ENCODE measurements at regions not wholly inside any gene's neighbourhood (a gene's known extent, or its start where the extent isn't known, plus 50 kb on each side); places are given as distances from the start of the nearest gene placed in this dataset.

DNA sequence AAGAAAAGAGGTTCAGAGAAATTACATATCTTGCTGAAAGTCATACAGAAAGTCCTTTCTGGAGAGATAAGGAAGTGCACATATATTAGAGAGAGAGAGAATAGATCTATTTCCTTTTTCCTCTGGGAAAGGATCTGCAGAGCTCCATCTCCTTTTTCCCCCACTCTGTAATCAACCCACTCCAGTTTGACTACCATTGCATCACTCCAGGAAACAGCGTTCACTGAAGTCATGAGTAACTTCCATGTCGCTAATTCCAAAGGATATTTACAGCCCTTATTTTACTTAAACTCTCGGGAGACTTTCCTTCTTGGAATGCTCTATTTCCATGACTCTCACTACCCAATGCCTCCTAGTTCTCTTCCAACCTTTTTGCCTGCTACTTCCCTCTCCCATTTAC is 72.5 kb upstream of the PARP11 start:
- no peak for DNase-seq

DNA sequence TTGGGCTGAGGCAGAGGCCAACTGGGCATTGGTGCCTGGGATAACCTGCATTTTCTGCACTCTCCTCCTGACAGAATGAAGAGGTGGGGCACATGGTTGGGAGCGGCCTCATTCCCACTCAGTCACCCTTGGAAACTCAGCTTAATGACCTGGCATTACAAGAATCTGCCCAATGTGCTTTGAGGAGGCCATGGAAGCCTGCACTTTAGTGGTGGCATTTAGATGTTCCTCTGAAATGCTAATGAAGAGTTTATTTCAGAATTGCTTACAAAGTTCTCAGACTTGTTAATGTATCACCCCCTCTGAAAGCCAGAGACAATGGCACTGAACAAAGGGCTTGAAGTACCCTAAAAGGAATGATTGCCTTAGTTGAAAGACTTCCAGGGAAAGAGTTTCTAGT is 71.4 kb upstream of the PARP11 start:
- no peak for DNase-seq

DNA sequence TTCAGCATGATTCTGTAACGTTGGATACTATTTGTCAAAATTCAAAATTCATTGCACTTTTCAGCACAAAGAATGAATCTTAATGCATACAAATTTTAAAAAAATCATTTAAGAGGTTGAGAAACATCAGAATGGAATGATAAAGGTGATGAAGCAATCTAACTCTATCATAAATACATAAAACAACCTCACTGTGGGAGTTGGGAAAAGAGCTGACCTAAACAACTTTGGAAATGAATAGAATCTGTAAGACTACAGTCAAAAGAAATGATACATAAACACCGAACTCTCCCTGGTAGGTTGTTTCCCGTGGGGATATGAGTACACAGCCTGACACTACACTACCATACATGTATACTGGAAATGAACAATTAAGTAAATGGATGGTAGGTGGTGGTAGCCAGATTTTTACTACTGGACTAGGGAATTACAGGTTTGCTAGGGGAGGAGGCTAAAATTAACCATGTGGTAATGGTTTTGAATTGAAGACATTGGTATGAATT is 64.9 kb upstream of the PARP11 start:
- DNase-seq: no peak

DNA sequence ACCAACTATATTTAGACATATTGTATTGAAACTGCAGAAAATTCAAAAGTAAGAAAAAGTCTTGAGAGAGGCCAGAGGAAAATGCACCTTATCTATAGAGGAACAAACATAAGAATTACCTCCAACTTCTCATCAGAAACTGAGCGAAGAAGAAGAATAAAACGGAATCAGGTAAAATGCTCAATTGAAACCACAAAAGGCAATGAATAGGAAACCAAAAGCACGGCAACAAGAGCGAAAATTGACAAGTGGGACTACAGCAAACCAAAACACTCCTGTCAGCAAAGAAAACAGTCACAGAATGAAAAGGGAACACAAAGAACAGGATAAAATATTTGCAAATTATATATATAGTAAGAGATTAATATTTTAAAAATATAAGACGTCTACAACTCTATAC is 61.9 kb upstream of the PARP11 start:
- no peak for DNase-seq

DNA sequence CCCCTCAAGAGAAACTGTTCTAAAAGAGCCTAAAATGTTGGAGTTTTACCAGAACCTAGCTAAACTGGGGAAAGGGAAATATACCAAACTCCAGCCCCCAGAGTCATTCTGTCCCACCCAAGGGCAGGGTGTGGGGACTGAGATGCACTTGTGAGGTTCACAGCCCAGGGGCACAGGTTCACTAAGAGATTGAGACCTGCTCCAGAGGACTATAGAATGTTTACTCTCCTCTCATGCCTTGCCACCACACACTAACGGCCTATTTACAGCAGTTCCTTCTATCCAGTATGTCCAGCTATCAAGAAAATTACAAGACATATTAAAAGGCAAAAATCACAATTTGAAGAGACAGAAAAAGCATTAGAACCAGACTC is 60.6 kb upstream of the PARP11 start:
- no peak for DNase-seq

DNA sequence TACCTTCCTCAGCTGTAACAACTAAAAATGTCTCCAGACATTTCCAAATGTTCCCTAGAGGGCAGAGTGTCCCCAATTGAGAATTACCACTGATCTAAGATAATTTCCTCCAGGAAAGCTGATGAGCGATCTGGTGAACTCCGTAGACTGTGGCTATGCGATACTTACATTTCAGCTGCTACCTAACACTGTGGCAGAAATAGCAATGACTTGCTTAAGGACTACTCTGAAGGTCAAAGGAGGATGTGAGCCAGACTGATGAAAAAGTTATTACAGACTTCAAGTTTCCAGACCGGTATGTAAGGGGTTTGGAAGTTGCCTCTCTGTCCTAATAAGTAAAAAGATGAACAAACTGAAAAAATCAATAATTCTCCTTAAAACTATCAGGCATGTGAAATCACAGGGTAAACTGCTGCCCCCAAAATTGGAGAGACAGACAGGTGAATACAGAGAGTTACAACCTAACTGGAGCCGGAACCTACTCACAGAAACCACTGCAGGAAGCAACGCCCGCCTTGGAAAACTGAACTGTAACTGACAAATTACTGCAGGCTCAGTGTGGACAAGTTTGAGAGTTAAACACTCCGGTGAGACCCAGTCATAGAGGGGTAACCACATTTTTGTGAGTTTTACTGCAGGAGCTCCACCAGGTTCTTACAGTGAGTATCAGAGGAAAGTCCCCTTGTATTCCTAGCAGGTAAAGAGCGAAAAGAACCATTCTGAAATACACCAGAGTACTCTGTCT is 60.0 kb upstream of the PARP11 start:
- DNase-seq: no peak

DNA sequence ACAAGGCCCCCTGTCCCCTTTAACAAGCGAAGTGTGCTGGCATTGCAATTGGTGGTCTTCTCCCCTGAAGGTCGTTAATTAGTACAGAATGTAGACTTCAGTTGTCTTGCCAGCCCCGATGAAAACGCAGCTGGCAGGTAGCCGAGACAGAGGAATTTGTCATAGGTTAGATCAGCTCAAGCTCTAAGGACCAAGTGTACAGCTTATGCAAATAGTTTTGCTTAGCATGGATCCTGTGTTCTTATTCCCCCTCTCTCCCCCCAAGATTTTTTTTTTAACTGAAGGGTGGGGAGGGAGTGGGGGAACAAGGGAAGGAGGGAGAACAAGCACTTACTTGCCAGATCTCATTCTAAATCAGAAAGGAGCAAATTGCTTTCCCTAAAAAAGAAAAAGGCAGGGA is 58.6 kb upstream of the PARP11 start:
- no peak for DNase-seq

DNA sequence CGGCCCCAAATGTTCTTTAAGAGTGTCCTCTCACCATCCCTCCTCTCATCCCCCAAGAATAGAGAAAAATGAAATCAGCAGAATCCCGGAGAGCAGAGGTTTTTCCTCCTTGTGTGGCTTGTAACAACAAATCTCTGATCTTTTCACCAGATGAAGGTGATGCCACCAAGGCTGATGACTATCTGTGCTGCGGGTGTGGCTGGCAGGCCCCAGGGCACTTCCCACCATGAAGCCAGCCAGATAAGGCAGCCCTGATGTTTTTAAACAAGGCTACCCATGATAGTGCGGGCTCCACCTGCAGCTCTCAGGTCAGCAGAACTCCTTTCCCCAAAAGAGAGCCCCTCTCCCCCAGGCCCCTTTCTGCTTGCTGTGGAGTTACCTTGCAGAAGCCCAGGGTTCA is 58.0 kb upstream of the PARP11 start:
- no peak for DNase-seq

DNA sequence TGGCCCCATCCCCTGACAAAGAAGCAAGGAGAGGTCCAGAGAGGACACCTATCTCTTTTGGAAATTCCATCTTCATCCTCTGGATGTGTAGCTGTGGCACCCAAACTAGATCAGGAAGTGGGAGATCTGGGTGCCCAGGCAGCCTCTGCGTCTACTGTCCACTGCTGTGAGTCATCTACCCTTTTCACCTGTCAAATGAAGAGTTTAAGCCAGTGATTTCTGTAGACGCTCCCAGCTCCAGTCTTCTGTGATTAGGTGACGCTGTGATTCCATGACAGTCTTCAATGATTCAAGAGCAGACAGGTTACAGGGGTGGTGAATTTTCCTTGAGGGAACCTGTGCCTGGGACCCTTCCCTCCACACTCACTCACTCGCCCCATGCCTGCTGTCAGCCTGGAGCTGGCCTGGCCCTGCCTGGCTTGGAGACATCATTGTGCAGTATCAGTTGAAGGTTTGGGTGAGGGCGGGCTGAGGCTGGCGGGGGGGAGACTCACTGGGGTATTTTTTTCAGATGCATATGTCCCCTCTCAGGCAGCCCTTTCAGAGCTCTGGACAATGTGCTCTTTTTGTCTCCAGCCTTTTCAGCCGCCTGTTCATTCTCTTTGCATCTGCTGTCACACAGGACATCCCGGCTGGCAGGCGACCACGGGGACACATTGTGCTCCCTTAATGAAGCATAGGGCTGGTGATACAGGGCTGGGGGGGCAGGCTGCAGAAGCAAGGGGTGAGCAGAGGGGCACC is 56.8 kb upstream of the PARP11 start:
- DNase-seq: no peak

DNA sequence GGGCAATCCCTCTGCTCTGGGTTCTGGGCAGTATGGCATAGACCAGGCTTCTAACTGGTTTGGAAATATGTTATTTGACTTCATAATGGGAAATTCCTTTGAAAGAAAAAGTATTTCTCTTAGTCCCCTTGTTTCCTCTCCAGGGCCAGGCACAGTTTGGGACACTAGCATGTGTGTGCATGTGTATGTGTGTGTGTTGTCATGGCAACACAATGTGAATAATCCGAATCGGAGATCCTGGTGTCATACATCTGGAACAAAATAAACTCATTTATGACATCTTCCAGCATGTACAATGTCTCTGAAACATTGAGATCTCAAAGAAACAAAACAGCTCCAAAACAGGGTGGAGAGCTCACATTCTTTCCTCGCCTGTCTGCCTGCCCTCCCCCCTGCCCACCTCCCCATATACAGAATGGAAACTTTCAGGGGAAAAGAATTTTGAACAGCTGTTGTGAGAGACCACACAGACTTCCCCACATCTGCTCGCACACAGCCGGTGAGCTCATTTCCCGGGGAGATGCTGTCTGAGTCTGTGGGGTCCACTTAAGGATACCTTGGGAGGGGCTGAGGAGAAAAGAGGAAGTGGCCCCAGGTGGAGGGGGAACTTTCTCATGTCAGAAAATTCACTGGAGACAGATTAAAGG is 55.5 kb upstream of the PARP11 start:
- DNase-seq: no peak

DNA sequence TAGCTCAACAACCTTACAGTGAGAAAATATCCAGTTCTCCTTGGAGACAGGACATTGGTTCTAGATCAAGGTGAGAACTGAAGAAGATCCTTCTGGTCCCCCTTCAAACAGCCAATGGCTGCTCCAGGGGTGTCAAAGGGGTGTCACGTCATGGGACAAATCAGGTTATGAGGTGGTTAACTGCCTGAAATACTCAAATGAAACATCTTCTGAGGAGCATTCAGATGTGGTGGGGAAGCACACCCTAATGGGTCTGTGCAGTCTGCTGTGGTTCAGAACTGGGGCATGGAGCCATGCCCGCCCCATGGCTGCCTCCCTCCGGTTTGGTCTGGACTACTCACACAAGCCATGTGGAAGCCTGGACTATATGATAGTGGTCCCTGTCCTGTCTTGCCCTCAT is 52.4 kb upstream of the PARP11 start:
- DNase-seq: no peak

DNA sequence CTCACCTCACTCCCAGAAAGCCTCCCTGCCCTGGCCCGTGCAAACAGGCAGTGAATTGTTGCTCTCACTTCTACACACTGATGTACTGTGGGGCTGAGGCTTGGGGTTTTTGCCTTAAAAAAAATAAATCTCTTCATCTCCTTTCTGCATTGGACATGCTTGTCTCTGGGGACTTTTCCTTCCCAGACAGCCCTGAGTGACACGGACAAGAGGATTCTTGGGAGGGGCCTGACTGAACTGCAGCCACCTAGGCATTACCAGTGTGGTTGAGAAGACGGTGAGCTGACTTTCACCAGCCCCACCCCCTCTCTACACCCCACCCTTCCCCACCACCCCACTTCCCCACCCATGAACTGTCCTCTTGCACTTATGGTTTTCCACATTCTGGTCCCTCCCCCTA is 51.6 kb upstream of the PARP11 start:
- no peak for DNase-seq

DNA sequence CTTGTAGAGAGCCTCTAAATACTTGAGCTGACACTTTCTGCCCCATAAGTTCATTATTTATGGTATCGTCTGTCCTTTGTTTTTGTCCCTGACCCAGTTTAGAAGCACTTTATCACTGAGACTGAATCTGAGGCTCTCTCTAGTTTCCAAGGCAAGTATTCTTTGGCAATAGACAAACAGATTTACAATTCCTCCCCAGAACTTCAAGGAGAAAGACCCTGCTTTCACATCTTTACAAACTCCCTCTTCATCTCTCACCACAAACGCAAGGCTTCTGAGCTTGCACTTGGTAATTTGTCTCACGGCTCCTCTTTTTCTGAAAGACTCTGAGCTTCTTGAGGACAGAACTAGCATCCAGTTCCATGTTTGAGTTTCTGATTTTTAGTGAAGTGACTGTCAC is 49.8 kb upstream of the PARP11 start:
- no peak for DNase-seq

Data from NK-92 treated with Interleukin-12 subunit alpha and Interleukin-12 subunit beta, amount 100 ng/mL, for 24 hours (cell line).